ENCODE measurements at regions not wholly inside any gene's neighbourhood (a gene's known extent, or its start where the extent isn't known, plus 50 kb on each side); places are given as distances from the start of the nearest gene placed in this dataset.
"Not testable (repeated sequence)": the region's sequence is repeated elsewhere in the genome, so short reads cannot be mapped to it uniquely, and the experiment has no call there.

DNA sequence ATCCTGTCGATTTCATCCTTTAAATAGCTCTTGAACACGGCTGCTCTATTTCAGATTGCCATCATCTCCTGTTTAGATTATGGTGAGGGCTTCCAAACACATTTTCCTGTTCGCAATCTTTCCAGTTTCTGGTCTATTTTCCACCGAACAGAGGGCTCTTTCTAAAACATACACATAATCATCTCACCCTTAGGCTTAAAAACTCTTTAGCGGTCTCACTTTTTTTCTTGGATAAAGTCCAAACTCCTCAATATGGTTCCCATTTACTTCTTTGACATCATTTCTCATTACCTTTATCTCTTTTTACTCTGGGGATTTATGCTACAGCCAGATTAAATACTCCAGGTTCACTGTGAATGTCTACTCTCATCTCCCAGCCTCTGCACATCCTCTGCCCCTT is 103.4 kb upstream of the STMND1 start:
- DNase-seq, result no peak
- Histone ChIP-seq H3K27me3 (ENCODE audit: control insufficient read depth, insufficient read depth, low read length) (no peaks in the 10 kb centered on the region), H3K36me3 (replicated peaks; ENCODE audit: control insufficient read depth, insufficient read depth, low read length) (no peaks in the 10 kb centered on the region), H3K4me3 (ENCODE audit: insufficient read depth, low read depth, low read length) (no peak overlapping the region)

DNA sequence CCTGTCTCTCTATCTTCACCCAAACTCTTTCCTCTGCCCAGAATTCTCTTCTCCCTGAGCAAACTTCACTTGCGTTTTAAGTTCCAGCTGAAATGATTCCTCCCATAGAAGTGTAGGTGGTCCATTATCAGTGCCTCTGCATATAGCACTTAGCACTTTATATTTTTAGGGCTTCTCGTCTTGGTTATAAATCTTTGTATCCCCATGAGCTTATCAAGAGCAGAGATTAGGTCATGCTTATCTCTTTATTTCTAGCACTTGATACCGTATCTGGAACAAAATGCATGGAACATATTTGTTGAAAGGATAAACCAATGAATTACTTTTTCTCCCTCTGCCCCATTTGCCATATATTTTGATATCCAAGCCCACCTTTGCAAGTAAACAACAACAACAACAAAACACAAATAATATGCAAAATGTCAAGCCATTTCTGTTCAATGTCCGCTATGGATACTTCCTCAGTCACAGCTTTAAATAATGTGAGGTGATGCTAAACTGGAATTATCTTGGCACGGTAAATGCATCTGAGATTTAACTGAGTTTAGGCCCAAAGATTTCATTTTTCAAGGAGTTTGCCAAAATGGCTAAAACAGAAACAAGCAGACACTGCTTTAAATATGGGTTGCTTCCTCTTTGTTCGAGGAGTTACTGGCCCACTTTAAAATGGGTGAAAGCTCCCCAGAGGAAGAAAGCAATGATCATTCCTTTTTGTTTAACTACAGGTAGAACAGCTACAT is 106.2 kb upstream of the STMND1 start:
- no peaks in the 10 kb centered on the region for H3K36me3 ChIP-seq (replicated peaks; ENCODE audit: control insufficient read depth, insufficient read depth, low read length)
- DNase-seq, result no peak
- no peak overlapping the region for H3K4me3 ChIP-seq (ENCODE audit: insufficient read depth, low read depth, low read length)
- no peaks in the 10 kb centered on the region for H3K27me3 ChIP-seq (ENCODE audit: control insufficient read depth, insufficient read depth, low read length)

DNA sequence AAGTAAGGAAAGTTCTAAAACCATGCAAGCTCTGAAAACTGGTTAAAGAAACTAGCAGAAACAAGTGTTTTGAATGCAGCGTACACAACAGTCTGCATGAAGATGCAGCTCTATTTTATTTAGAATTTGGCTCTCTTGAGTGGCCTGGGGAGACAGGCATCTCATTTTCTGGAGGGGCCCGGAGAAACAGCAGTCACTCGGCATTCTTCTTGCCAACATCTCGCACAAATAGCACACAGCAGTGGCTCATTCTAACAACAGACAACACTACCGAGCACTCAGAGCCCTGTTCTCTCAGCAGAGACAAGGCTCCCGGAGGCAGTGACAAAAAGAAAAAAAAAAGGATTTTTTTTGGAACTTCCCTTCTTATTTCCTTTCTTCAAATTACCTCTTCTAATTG is 108.5 kb upstream of the STMND1 start:
- DNase-seq, result no peak
- H3K27me3 ChIP-seq (ENCODE audit: control insufficient read depth, insufficient read depth, low read length), result no peaks in the 10 kb centered on the region
- H3K36me3 ChIP-seq (replicated peaks; ENCODE audit: control insufficient read depth, insufficient read depth, low read length), result no peaks in the 10 kb centered on the region

DNA sequence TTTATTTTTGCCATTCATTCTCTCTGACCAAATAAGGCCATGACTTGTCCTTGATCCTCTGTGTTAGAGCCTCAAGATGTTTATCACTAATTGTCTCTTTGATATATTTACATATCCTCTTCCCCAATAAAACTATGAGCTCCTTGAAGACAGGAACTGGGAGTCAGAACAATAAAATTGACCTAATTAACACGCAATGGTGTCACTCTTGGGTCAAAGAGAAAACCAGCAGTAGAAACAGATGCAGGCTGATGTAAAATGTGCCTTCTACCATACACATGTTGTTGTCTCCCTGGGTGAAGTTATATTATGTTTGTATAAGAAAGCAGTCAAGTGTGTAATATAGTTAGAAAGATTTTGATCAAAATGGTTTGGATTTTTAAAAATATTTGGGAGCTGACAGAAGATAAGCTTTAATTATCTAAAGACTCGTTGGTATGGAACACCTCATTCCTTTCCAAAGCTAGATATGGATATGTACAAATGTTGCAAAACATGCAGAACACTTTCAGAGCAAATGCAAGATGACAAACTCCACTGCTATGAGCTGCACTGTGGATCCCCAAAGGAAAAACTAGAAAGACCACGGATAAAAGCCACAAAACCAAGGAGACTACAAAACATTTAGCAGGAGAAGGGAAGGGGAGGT is 109.7 kb upstream of the STMND1 start:
- no peak overlapping the region for H3K4me3 ChIP-seq (ENCODE audit: insufficient read depth, low read depth, low read length)
- DNase-seq, result no peak
- no peaks in the 10 kb centered on the region for H3K27me3 ChIP-seq (ENCODE audit: control insufficient read depth, insufficient read depth, low read length)
- no peaks in the 10 kb centered on the region for H3K36me3 ChIP-seq (replicated peaks; ENCODE audit: control insufficient read depth, insufficient read depth, low read length)

More for the DNA sequence above, 108.5 kb upstream of the STMND1 start:
- no peak overlapping the region for H3K4me3 ChIP-seq (ENCODE audit: insufficient read depth, low read depth, low read length)

DNA sequence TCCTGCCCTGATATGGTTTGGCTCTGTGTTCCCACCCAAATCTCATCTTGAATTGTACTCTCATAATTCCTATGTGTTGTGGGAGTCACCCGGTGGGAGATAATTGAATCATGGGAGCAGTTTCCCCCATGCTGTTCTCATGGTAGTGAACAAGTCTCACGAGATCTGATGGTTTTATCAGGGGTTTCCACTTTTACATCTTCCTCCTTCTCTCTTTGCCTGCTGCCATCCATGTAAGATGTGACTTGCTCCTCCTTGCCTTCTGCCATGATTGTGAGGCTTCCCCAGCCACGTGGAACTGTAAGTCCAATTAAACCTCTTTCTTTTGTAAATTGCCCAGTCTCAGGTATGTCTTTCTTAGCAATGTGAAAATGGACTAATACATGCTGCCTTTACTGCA is 111.9 kb upstream of the STMND1 start:
- H3K27me3 ChIP-seq (ENCODE audit: control insufficient read depth, insufficient read depth, low read length); H3K4me3 ChIP-seq (ENCODE audit: insufficient read depth, low read depth, low read length); DNase-seq; H3K36me3 ChIP-seq (replicated peaks; ENCODE audit: control insufficient read depth, insufficient read depth, low read length): not testable (repeated sequence)

DNA sequence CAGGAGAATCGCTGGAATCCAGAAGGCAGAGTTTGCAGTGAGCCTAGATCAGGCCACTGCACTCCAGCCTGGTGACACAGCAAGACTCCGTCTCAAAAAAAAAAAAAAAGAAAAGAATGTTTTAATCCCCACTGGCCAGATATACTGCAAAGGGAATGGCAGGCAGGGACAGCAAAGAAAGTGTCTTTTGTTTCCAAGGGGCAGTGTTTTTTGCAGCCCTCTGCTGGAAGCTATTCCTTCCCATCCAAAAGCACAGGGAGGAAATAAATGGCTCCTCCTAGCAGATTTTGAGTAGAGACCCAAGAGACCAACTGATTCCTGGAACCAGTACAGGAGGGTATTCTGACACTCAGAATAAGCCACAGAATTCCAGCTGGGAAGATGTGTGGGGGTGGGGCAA is 112.5 kb upstream of the STMND1 start:
- Histone ChIP-seq H3K4me3 (ENCODE audit: insufficient read depth, low read depth, low read length) (no peak overlapping the region), H3K27me3 (ENCODE audit: control insufficient read depth, insufficient read depth, low read length) (no peaks in the 10 kb centered on the region), H3K36me3 (replicated peaks; ENCODE audit: control insufficient read depth, insufficient read depth, low read length) (no peaks in the 10 kb centered on the region)
- no peak for DNase-seq

DNA sequence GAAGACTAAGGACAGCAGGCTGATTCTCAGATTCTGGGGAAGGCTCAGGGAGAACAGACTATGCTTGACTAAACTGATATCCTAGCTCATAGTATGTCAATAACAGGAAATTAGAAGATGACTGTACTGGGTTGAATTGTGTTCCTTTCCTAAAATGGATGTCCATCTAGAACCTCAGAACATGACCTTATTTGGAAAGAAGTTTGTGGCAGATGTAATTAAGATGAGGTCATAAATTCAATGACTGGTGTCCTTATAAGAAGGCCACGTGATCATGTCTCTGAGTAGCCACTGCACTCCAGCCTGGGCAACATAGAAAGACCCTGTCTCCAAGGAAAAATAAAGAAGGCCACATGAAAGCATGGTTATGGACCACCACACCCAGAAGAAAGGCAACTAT is 113.9 kb upstream of the STMND1 start:
- Histone ChIP-seq H3K27me3 (ENCODE audit: control insufficient read depth, insufficient read depth, low read length) (no peaks in the 10 kb centered on the region), H3K36me3 (replicated peaks; ENCODE audit: control insufficient read depth, insufficient read depth, low read length) (no peaks in the 10 kb centered on the region), H3K4me3 (ENCODE audit: insufficient read depth, low read depth, low read length) (no peak overlapping the region)
- no peak for DNase-seq

DNA sequence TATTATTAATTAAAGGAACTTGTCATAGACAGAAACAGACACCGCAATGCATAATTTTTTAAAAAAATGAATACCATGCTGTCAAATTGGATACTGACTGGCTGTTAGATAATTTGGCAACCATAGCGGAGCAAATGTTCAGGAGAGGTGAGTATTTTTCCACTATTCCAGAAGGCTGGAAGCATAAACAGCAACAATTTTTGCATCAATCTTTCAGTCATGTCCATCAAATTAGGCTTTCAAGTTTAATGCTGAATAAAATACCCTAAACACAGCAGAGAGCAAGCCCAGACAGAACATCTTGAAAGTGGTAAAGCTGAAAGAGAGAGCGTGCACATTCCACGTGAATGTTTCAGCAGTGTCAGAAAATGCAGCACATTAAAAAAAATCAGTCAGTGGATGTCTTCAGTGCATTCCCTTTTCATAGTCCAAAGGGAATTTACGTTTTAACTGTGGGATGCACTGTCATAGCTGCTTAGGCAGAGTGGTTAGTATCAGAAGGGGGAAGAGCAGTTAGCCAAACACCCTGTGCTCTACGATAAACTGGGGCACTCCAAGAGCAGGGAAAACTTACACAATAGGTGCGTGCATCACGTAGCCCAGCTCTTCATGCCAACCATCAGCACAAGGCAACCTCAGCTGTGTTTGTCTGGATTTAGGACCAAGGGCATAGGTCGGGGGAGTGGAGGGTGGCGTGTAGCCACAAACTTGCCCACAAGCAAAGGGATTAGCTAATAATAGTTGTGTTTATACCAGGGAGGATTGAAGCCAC is 116.2 kb upstream of the STMND1 start:
- H3K4me3 ChIP-seq (ENCODE audit: insufficient read depth, low read depth, low read length), result no peak overlapping the region
- no peak for DNase-seq
- H3K27me3 ChIP-seq (ENCODE audit: control insufficient read depth, insufficient read depth, low read length), result no peaks in the 10 kb centered on the region
- H3K36me3 ChIP-seq (replicated peaks; ENCODE audit: control insufficient read depth, insufficient read depth, low read length), result no peaks in the 10 kb centered on the region

DNA sequence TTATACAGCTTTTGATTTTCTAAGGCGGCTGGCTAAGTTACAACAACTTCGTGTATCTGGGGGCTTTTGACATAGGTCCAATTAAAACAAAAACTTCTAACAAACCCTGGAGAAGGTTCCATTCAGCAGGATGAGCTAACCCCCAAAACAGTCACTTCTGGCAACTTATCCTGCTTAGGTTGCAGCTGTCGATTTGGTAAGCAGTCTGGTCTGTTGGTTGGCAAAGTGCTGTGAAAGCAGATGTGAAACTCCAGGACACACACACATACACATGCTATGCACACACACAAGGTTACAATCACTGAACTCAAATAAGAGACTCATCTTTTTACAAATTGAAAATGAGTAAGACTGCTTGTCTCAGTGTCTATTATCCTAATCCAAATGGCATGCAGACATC is 119.0 kb upstream of the STMND1 start:
- Histone ChIP-seq H3K27me3 (ENCODE audit: control insufficient read depth, insufficient read depth, low read length) (no peaks in the 10 kb centered on the region), H3K36me3 (replicated peaks; ENCODE audit: control insufficient read depth, insufficient read depth, low read length) (no peaks in the 10 kb centered on the region), H3K4me3 (ENCODE audit: insufficient read depth, low read depth, low read length) (no peak overlapping the region)
- DNase-seq, result no peak

DNA sequence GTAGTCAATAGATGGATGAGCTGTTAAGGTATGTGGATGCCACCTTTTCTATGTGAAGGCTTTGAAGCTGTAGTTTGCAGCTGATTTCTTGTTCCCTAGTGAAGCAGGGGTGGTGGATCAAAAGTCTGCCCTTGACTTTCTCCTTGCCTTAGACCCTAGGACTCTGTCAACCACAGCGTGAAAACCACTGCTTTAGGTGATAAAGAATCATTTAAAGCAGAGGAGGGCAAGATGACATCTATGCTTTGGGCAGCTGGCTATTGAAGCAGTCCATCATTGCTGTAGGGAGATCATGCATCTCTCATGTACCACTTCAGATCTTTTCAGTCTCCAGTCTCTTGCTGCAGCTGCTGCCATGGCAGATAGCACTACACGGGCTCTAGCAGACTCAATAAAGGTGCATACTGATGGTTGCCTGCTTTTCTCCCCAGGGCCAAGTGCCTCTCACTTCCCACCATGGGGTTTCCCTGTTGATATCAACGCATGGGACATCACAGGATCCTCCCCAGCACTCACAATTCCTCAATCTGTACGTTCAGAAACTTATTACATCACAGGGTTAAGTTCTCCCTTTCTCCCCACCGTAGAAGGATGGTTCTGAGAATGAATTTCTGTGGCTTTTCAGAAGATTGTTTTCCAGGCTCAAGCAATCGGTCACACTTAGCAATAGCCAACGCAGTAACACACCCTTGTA is 122.0 kb upstream of the STMND1 start:
- Histone ChIP-seq H3K27me3 (ENCODE audit: control insufficient read depth, insufficient read depth, low read length) (no peaks in the 10 kb centered on the region; the same call in 1 of the 2 replicates), H3K4me3 (ENCODE audit: insufficient read depth, low read depth, low read length) (no peak overlapping the region)
- DNase-seq, result no peak

DNA sequence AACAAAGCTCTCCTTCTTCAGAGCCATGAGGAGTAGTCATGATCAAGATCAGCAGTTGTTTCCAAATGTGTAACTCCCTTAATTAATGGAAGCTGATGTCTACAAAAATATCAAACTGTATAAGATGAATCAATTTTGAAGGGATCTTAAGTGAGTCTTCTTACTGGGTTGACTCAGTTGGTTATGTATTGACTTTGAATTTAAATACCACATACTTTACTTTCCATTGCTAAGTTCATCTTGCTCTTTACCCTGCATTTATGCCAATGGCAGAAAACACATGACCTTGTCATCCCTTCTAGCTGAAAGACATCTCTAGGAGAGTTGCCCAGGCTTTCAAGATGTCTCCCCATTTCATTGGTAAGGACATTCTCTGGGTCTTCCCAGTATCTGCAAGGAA is 123.2 kb upstream of the STMND1 start:
- no peak overlapping the region for H3K4me3 ChIP-seq (ENCODE audit: insufficient read depth, low read depth, low read length)
- no peaks in the 10 kb centered on the region; the same call in 1 of the 2 replicates for H3K27me3 ChIP-seq (ENCODE audit: control insufficient read depth, insufficient read depth, low read length)
- H3K36me3 ChIP-seq (replicated peaks; ENCODE audit: control insufficient read depth, insufficient read depth, low read length), result no peaks in the 10 kb centered on the region
- DNase-seq, result no peak

More for the DNA sequence above, 122.0 kb upstream of the STMND1 start:
- no peaks in the 10 kb centered on the region for H3K36me3 ChIP-seq (replicated peaks; ENCODE audit: control insufficient read depth, insufficient read depth, low read length)

DNA sequence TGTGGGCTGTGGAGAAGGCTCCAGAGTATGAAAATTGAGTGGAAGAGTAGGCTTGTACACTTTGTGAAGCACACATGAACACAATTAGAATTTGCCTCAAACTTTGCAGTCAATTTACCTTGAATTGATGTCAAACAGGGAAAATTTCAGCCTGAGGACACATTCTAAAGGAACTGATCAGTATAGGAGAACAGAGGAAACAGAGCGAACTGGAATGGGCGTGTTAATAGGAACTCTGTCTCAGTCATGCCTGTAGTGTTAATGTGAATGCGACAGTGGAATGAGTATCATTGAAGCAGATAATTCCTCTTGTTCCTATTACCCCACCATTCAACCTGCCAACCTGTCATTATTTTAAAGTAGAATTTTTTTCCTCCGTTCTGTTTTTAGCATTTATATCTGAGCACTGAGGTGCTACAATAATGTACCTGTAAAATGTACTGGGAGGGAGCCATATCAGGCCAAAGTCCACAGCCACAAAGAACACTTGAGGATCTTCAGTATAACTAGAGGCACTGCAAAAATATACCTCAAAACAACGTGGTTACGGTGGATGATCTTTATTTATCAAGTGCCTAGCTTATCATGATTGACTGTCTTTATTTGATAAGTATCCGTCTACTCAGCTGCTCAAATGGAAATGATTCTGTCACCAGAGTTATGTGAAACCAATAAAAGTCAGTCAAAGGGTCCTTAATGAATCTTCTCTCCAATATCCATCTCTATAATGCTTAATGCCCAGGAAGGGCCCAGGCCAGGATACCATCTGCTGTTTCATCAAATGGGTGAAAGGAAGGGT is 125.3 kb upstream of the STMND1 start:
- DNase-seq, result no peak
- H3K4me3 ChIP-seq (ENCODE audit: insufficient read depth, low read depth, low read length), result no peak overlapping the region
- no peaks in the 10 kb centered on the region for H3K36me3 ChIP-seq (replicated peaks; ENCODE audit: control insufficient read depth, insufficient read depth, low read length)
- no peaks in the 10 kb centered on the region; the same call in 1 of the 2 replicates for H3K27me3 ChIP-seq (ENCODE audit: control insufficient read depth, insufficient read depth, low read length)

DNA sequence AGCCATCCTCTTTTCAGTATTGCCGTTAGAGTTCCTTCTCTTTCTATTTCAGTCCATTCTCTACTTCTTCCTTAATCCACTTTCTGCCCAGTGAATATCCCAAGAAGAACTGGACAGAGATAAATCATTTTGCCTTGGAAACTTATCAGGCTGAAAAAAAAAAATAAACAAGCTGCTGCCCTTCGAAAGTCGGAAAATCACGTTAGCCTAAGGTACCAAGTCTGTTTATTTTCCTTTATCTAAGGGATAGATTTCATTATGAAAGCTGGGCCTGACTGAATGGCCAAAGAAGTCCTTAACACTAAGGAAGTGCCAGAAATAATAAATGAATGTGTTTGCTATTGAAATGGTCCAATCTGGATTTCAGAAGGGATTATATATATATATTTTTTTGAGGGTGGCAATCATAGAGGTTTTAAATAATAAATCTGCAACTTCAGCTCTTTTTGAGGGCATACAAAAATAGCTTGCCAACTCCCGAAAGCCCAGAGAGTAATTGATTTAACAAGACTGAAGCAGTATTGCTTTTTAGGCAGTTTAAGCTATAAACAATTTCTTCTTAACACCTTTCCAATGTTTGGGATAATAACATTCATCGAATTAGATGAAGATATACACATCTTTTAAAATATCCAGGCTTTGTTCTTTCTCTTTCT is 127.0 kb upstream of the STMND1 start:
- no peaks in the 10 kb centered on the region; the same call in 1 of the 2 replicates for H3K27me3 ChIP-seq (ENCODE audit: control insufficient read depth, insufficient read depth, low read length)
- H3K36me3 ChIP-seq (replicated peaks; ENCODE audit: control insufficient read depth, insufficient read depth, low read length), result no peaks in the 10 kb centered on the region
- no peak for DNase-seq
- H3K4me3 ChIP-seq (ENCODE audit: insufficient read depth, low read depth, low read length), result no peak overlapping the region

DNA sequence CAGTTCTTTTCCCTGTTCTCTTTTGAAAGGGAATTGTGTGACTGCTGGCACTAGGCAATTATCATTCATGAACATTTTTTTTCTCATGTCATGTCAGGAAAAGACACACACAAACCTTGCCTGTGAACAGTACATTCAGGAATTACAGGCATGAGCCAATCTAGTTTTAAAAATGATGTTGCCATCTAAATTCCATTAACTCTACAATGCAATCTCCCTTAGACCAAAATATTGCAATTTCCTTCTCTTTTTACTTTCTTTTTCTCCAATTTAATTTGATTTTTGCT is 127.5 kb upstream of the STMND1 start:
- no peaks in the 10 kb centered on the region for H3K36me3 ChIP-seq (replicated peaks; ENCODE audit: control insufficient read depth, insufficient read depth, low read length)
- H3K4me3 ChIP-seq (ENCODE audit: insufficient read depth, low read depth, low read length), result no peak overlapping the region
- DNase-seq, result no peak
- H3K27me3 ChIP-seq (ENCODE audit: control insufficient read depth, insufficient read depth, low read length), result no peaks in the 10 kb centered on the region; the same call in 1 of the 2 replicates
